Stimulated activated CD8-positive, alpha-beta memory T cell treated with anti-CD3 and anti-CD28 coated beads, Interleukin-7, amount 100 ng/mL, for 48 hours (primary cell): ENCODE measurements at regions not wholly inside any gene's neighbourhood (a gene's known extent, or its start where the extent isn't known, plus 50 kb on each side); places are given as distances from the start of the nearest gene placed in this dataset.

Source experiments
- DNase-seq, 2 donors: peaks; one replicate each; pipeline ENCODE4 v3.0.0-alpha.2; 2020; ENCODE audit warnings: low read depth in 1 of 2; ENCODE audit errors: extremely low read depth in 1 of 2

DNA sequence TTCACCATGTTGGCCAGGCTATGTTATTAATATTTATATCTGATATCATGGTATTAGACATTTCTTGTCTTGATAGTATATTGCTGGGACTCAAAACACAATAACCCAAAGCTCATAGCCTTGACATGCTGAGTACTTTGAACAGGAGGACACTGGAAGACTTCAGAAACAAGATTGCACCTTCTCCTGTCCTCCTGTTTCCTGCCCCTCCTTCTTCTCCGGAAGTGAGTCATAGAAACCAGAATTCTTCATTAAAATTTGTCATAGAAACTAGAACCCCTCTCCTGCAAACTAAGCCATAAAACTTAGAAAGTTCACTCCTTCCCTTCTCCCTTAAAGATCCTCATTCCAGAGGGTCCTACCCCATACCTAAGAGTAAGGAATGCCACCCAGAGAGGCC, 400.2 kb downstream of the SLITRK5 start:
- DNase-seq, result no peak

DNA sequence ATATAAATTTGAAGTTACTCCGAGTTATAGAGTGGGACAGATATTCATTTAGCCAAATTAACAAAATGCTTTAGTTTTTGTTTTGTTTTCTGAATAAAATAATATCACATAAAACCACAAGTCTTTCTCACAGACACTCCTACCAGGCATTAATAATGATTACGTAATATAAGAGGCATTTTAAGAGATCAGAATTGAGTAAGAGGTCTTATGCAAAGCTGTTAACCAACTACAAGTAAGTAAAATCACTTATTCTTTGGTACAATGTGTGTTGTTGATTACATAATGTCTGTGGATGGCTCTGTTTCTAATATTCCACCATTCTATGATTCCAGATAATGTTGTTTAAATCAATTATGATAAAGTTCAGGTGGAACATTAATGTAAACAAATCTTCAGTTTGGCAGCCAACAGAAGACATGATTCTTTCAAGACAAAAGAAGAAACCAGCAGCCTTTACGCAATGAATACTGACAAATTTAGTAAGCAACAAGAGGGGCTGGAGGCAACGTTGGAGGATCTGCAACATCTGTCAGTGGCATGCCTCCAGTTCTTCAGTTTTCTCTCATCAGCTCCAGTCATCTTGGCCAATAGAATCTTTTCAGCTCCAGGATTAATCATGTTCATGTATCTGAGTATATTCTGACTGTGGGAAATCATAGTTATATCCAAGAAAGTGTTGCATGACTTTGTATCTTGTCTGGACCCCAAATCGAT, 403.8 kb downstream of the SLITRK5 start:
- no peak for DNase-seq

DNA sequence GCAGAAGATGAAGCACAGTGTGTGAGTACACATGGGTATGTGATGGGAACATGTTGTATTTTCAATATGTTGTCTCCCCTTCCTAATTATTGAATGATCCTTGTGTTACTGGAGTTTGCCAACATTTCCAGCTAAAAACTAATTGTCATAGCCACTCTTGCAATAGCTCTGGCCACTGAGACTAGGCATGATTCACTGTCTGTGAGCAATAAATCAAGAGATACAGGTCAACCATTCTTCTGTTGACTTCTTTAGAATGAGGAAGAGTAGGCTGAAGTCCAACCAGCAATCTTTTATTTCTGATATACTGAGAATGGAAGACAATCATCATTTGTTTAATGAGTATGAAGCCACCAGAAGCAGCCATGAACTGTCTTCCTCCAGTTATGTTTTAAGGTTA, 413.9 kb downstream of the SLITRK5 start:
- DNase-seq, result no peak

DNA sequence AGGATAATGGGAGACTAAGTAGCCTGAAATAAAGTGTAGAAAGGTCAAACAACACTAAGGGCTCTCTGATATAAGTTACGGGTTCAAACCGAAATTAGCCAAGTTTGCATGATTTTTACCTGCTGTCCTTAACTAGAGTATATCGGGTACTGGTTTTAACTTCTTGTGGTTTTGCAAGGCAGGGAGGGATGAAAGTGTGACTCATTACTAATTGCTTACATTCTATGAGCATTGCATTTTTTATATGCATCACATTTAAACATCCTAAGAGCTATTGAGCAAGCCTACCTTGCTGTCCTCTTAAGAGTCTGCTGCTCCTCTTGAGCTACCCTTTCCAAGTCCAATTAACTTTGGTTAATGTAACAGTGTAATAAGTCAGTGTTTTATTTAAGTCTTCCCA, 415.4 kb downstream of the SLITRK5 start:
- DNase-seq, result no peak

DNA sequence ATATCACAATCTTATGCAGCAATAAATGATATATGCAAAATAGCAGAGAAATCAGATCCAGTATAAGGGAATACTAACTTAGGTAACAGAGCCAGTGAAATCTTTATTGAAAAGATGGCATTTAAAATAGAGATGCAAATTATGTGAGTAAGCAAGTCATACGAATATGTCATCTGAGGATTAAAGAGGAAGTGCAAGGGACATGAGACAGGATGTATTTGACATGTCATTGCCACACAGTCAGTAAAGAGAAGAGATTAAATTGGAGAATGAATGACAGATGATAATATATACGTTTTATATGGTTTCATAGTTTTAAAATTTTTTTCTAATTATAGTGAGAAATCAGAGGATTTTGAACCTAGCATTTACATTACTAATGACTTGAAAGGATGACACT, 426.4 kb downstream of the SLITRK5 start:
- DNase-seq, result no peak

DNA sequence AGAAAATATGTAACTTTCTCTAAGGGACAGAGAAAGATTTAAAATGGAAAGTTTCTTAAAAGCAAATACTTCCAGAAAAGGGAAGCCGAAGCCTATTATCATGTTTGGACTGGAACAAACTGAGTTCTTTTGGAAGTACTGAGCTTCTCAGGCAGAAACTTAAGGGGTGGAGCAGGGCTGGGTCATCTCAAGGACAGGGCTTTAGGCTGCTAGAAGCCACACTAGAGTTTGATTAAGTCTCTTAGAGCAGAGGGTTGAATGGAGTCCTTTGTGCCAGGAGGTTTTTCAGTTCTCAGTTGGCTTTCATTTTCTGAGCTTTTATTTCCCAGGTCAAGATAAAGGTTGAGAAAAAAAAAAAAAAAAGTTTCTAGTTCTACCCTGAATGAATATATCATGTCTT, 432.7 kb downstream of the SLITRK5 start:
- no peak for DNase-seq

DNA sequence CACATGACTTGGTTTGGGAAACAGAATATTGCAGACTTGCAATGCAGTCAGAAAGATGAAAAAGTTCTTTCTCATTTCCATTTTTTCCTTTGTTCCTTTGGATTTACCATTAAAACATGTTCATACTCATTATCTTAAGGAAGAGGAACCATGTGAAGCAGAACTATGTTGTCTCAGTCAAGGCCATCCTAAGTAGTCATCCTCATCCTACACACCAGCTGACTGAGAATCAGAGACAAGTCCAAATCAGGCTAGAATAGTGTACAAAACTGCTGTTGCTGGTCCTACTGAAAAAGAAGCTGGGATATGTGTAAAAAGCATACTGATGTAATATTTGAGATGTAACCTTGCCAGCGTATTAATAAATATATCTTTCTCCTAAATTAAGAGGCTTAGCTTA, 433.4 kb downstream of the SLITRK5 start:
- no peak for DNase-seq

DNA sequence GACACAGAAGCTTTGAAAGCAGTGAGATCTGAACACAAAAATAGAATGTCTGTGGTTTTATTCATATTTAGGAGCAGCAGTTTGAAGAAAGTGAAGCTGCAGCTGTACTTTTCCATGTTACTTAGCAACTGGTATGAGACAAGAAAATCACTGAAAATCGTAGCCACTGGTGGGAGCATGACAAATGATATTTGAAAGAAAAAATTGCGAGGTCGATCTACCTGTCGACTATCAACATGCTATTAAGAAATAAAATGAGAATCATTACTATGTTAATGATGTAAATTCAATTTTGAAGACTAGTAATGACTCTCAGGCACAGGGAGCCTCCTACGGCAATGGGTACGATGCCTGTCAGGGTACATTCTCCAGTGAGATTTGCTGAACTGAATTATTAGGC, 436.4 kb downstream of the SLITRK5 start:
- DNase-seq, result no peak

DNA sequence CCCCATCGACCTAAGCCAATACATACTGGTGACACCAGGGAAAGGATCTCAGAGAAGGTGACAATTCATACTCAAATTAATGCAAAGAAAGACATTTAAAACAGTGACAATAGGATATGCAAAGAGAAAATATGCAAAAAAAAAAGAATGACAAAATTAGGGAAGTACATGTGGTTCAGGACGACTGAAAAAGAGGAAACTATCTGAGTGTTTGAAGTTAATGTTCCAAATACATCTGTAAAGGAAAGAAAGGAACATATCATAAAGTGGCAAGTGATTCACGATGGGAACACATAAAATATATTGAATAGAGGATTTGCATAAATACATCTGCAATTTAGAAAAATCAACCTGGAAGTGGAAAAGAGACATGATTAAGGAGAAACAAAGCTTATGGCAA, 441.4 kb downstream of the SLITRK5 start:
- no peak for DNase-seq

DNA sequence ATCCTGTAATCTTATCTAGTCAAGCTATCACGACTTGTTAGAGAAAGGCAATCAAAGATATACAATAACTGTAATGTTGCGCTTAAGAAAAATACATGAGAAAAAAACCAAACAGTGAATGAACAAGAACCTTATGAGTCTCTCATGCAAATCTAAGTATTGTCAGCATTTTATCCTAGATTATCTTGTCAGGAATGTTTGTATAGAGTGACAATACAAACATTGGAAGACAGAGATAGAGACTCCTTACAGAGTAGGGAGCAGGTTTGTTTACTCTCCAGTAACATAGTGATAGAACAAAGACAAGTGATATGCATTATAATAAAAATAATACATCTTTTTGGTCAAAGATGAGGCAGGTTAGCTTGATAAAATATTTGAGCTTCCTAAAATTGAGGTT, 444.8 kb downstream of the SLITRK5 start:
- no peak for DNase-seq

DNA sequence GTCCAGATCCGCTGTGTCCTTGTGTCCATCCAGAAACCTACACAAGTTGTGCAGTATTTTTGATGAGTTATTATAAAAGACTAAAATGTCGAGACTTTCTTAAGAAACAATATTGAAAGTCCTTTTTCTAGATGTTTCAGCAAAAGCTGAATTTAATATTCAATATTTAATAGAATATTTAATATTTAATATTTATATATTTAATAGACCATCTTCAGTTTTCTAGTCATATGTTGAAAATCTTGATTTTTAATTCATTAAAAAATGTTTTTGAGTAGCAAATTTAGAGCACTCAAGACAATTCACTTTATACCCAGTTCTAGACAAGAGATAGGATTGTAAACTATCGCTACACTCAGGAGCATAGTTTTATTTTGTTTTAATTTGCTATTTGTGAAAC, 447.8 kb downstream of the SLITRK5 start:
- no peak for DNase-seq

DNA sequence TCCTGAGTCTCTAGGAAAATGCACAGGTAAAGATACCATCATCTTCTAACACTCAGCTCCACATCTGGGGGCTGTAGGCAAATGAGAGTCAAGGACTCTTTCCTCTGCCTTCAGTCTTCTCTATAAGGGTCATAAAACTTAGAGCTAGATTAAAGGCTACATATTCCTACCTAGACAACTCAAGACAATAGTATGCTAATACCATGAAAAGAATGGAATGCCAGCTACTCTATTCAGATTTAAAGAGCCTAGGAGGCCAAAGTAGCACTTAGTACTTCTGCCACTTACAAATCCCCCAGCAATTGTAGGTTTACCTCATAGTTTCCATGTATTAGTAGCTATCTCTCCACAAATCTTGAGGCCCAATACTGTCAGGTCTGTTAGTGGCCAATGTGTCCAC, 453.0 kb downstream of the SLITRK5 start:
- no peak for DNase-seq

DNA sequence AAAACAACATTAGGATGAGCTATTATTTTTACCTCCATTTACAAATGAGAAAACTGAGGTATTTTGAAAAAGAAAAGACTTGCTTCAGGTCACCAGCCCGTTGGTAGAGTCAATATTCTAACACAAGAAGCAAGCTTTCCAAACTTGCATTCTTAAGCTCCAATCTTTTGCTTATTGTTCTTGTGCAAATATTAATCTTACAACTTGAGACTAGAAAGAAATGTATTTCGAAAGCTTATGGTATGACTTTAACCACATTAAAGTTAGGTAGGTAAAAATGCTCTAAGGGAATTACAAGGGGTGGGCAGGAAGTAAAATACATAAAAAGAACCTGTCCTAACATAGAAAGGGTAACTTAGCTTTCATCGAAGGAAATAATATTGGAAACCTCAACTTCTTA, 453.9 kb downstream of the SLITRK5 start:
- DNase-seq, result no peak

DNA sequence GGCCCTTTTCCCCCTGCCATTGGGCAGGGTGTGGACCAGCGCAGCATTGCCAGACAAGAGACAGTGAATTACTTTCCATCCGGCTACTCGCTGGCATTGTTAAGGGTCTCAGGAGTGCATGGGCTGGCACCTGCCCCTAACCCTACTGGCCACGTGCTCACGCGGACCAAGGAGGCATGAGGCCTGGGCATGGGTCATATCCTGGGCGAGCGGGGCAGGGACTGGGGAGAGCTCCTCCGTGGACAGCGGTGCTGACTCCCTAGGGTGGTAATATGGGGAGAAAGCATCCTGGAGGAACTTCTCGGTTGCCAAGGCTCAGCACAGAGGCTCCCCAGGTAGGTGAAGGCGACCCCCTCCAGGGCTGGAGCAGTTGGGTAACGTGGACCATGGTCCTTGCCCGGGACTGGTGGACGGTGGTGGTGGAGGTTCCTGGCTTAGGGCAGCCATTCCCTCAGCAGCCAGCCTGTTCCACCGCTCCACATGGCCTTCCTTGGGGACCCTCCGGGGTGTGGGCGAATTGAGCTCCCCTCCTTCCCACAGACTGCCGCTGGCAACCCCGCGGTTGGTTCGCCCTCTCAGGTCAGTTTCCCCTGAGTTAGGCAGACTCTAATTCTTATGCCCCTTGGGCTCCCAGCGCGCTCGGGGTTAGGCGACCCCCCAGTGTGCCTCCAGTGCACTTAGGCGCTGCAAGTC, 465.1 kb downstream of the SLITRK5 start:
- DNase-seq, result no peak

DNA sequence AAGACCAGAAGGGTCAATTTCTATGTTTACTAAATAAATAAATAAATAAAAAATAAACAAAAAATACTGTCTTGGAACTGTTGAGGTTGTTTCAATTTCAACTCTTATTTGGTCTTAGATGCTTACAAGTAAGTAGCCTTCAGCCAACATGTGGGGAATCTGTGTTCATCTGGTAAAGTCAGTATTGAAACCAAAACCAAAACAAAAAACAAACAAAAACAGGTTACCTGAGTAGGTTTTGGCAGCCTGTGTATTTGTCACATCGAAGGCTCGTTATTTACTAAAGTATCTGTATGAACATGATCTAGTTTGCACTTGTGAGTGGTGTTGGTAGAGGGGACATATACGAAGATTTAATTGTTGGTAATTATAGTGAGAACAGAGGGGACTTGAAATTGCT, 471.5 kb downstream of the SLITRK5 start:
- DNase-seq, result no peak

DNA sequence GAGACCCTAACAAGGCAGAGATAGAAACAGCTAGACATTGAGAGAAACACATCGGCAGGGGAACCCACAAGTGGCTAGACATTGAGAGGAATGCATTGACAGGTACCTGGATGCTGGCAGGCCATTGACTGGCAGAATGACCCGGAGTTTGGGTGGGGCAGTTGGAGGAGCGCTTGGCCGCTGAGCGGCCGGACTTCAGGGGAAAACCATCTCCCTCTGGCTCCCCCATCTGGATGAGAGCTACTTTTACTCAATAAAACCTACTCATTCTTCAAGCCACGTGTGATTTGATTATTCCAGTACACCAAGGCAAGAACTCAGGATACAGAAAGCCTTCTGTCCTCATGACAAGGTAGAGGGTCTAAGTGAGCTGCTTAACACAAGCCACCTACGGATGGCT, 473.4 kb downstream of the SLITRK5 start:
- DNase-seq, result no peak

DNA sequence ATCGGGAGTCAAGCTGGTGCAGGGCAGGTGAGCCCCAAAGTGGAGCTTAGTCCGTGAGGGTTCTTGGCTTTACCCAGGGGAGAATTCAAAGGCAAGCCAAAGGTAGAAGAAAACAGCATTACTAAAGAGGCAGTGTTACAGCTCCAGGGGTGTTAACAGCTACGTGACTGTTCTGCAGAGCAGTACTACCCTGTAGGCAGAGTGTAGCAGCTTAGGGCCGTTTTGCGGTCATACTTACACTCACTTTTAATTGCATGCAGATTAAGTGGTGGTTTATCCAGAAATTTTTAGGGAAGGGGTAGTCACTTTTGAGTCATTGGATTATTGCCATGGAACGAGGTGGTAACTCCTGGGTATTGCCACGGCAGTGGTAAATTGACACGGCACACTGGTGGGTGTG, 482.2 kb downstream of the SLITRK5 start:
- DNase-seq, result no peak

DNA sequence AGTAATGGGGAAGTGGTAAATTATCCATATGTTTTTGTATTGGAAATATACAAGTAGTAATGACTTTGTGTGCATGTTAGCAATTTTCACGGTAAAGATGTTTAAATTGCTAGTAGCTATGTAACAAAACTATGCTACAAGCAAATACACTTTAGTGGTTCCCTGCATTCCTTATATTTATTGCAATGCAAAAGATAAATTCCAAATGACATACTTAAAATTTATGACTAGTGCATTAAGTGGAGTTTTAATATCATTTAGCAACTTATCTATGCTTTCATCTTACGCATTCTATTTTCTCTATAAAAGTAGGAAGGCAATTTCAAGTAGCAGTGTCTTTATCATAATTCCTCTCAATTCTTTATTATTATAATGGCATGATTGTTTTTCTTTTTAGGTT, 482.8 kb downstream of the SLITRK5 start:
- no peak for DNase-seq

DNA sequence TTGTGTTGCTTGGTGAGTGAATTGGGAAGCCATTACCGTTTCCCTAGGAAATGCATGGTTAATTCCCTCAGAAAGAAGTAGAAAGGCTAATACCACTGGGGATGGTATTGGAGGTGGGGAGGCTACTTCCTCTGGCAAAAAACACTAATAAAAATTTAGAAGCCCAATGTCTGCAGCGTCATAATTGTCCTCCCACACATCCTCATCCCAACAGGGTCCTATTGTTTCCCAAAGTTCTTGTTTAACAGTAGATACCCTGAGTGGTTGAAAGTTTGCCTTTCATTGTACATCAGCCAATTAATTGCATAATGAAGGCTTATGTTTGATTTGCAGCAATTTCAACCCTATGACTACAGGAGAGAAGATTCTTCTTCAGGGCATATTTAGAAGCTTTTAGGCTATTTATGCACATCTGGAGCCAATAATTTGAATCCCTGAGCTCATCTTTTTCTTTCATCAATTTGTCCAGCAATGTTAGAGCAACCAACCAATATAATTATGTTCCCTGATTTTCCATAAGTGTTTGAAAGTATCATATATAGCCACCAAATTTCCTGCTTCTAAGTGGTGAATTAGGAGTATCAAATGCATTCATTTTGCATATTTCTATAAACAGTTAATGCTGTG, 491.0 kb downstream of the SLITRK5 start:
- DNase-seq, result no peak

DNA sequence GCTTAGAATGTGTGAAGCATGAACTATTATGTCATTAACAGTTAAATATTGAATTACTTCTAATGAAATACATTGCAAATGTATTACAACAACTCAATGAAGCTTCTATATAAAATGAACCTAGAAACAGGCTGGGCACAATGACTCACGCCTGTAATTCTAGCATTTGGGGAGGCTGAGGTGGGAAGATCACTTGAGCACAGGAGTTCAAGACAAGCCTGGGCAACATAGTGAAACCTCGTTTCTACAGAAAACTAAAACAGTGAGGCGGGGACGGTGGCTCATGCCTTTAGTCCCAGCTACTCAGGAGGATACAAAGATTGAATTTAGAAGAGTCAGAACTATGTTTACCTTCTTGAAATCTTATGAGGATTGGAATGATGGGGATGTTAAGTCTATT, 505.1 kb downstream of the SLITRK5 start:
- DNase-seq, result no peak

DNA sequence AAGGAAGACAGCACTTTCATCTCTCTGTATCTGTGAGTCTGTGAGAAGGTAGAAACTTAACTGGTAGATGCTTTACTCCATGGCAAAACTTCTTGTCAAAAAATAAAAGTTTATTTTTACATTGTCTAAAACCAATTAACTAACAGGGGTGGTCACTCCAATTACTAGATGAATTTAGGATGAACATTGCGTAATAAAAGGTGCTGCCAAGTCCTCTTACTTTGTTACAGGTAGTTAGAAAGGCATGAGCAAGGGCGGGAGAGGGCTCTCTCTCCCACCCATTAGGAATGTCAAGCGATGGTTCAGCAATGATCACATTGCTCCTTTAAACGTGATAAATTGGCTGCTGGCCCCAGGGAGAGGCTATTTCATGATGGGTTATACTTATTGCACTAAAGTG, 512.3 kb downstream of the SLITRK5 start:
- no peak for DNase-seq

DNA sequence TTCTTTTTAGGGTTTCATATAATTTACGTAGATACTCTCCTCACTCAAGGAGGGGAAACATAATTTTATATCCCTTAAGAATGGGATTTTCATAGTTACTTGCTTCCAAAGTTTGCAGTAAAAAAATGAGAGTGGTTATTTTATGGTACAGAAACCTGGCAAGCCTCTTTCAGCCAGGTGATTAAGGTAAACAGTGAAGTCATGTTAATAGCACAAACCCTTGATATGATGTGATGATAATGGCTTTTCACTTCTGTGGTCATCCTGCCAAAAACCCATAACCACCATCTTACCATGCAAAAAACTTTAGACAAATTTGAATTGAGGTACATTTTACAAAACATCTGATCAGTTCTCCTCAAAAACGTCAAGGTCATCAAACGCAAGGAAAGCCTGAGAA, 517.8 kb downstream of the SLITRK5 start:
- DNase-seq, result no peak
